Heart right ventricle (tissue), 16 donors: ENCODE measurements at regions not wholly inside any gene's neighbourhood (a gene's known extent, or its start where the extent isn't known, plus 50 kb on each side); places are given as distances from the start of the nearest gene placed in this dataset.

Experiments
- ATAC-seq, 8 donors: fragments of 200-7000 bp; cut with Tn5 transposase; one replicate each; pipeline ENCODE4 v1.9.1; 2020; ENCODE audit warnings: mild to moderate bottlenecking in 8 of 8, moderate library complexity in 8 of 8, moderate number of reproducible peaks in 1 of 8
- DNase-seq, 2 donors: peaks; one replicate each; pipeline ENCODE4 v3.0.0-alpha.2; 2020
- H3K27ac ChIP-seq, 10 donors: fragments of 200-600 bp; sonication (generic) in 2 of 10; one replicate each; pipeline versions ENCODE4 v1.5.0 to v1.8.0; 2020 to 2022; ENCODE audit warnings: mild to moderate bottlenecking in 3 of 10
- H3K27me3 ChIP-seq, 7 donors: fragments of 200-600 bp; one replicate each; pipeline ENCODE4 v1.8.0; 2021 to 2022; ENCODE audit warnings: mild to moderate bottlenecking in 2 of 7
- H3K36me3 ChIP-seq, 9 donors: fragments of 200-600 bp; sonication (generic) in 1 of 9; one replicate each; pipeline versions ENCODE4 v1.5.0 to v1.8.0; 2020 to 2022; ENCODE audit warnings: mild to moderate bottlenecking in 2 of 9
- H3K4me1 ChIP-seq, 9 donors: fragments of 200-600 bp; sonication (generic) in 1 of 9; one replicate each; pipeline versions ENCODE4 v1.5.0 to v1.8.0; 2020 to 2022; ENCODE audit warnings: mild to moderate bottlenecking in 4 of 9
- H3K4me3 ChIP-seq, 10 donors: fragments of 200-600 bp; sonication (generic) in 2 of 10; one replicate each; pipeline versions ENCODE4 v1.5.0 to v1.8.0; 2020 to 2022; ENCODE audit warnings: mild to moderate bottlenecking in 7 of 10, moderate library complexity in 2 of 10
- H3K9me3 ChIP-seq, 11 donors: fragments of 200-600 bp in 10 of 11; sonication (generic) in 2 of 11; one replicate each; pipeline versions ENCODE4 v1.5.0 to v1.8.0; 2013 to 2022; ENCODE audit warnings: mild to moderate bottlenecking in 2 of 11, control low read depth in 1 of 11, moderate library complexity in 1 of 11
- WGBS, 2 donors: extraction: QIAGEN DNeasy Blood & Tissue Kit; methylation state at CpG; one replicate each; pipeline ENCODE4 v1.1.7; 2013; ENCODE audit warnings: inconsistent platforms in 1 of 2; 5-methylcytosine and 5-hydroxymethylcytosine counted together
- intact Hi-C, 10 donors: fragments of 100-400 bp; cut with DNase I; formaldehyde crosslinking; loops; one replicate each; pipeline versions ENCODE4 v1.11.1 to v1.14.2; 2022
- TF ChIP-seq, protein P1 (sequence below), 9 donors: fragments of 200-600 bp; sonication (generic) in 2 of 9; IDR thresholded peaks; one replicate each; pipeline versions ENCODE4 v1.5.0 to v1.8.0; 2021 to 2022; ENCODE audit warnings: antibody characterized with exemption in 9 of 9, mild to moderate bottlenecking in 5 of 9, moderate library complexity in 1 of 9
- donor health status: Arrhythmogenic right ventricular cardiomyopathy.
- donor health status: ischemic (EF 13 %, LVEDD 7.1; RV severe dilation, severe dysfunction).
- donor health status: healthy with polysubstance abuse.
- donor health status: DM: no; HTN: yes; CAD: no.
- donor health status: DM: no; HTN: no; CAD: no.
- donor health status: ischemic (EF 25% LVEDD 6.9; RV normal size, moderate dysfunction).
- donor health status: ischemic (EF 25% LVEDD 5.7; RV mildly dilated, moderate dysfunction).
- donor health status: healthy.
- donor health status: DM: yes; HTN: yes; CAD: no.
- donor health status: Ischemic cardiomyopathy.
- donor health status: ischemic (EF 35%, LVEDD 5.7; RV mildly dilated, moderate dysfunction).
- donor health status: nonischemic (EF 11% LVEDD 7.7; RV severe dilation, severe dysfunction).
- donor health status: DM: yes; HTN: yes; CAD: no.
- donor health status: PGD.
- donor health status: ischemic (EF 29% LVEDD 5.4; RV normal size, mild dysfunction).
- donor health status: nonischemic (EF 23%, LVEDD 6.1; RV moderate dilation, normal function).

DNA sequence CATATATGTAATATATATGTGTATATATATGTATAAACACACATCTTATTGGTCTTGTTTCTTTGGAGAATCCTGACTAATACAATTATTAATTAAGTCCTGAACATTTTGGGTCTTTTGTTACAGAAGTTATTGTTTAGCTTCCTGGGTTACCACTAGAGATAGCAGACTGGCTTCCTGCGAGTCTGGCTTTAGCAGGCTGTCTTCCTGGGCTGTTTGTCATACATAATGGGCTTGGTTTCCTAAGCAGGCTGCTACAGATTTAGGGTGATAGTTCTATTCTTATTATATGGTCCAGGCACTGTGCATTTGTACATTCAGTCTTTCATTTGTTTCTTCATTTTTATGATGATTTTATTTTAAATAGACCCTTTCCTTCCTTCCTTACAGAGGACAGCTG, 312.0 kb upstream of the TMTC4 start:
- no peak for DNase-seq
- Histone ChIP-seq H3K4me1 (no peaks in the 10 kb centered on the region), H3K9me3 (peaks cover 0 to 15% (median 0%) of the 10 kb centered on the region in 11 donors), H3K36me3 (no peaks in the 10 kb centered on the region), H3K27me3 (peaks cover 0 to 8% (median 0%) of the 10 kb centered on the region in 7 donors), H3K4me3 (no peak overlapping the region), H3K27ac (no peak overlapping the region)
- TF ChIP-seq, protein P1, sequence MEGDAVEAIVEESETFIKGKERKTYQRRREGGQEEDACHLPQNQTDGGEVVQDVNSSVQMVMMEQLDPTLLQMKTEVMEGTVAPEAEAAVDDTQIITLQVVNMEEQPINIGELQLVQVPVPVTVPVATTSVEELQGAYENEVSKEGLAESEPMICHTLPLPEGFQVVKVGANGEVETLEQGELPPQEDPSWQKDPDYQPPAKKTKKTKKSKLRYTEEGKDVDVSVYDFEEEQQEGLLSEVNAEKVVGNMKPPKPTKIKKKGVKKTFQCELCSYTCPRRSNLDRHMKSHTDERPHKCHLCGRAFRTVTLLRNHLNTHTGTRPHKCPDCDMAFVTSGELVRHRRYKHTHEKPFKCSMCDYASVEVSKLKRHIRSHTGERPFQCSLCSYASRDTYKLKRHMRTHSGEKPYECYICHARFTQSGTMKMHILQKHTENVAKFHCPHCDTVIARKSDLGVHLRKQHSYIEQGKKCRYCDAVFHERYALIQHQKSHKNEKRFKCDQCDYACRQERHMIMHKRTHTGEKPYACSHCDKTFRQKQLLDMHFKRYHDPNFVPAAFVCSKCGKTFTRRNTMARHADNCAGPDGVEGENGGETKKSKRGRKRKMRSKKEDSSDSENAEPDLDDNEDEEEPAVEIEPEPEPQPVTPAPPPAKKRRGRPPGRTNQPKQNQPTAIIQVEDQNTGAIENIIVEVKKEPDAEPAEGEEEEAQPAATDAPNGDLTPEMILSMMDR (IDR thresholded peaks at IDR 0.05): no peak
- no peak for ATAC-seq
- intact Hi-C loops: loop anchor here in 1 of 10 donors (5.0 kb wide), 1 partner anchor 264 kb away; no protein-coding TSS in a partner anchor
- 29 to 69% methylated on average over 1 of the region's 1 CpG for WGBS, 2 donors

- intact Hi-C loops: no loop called here
- H3K27ac ChIP-seq: no peak overlapping the region
- H3K27me3 ChIP-seq: peaks cover 0 to 8% (median 0%) of the 10 kb centered on the region in 7 donors
- H3K9me3 ChIP-seq: peaks cover 0 to 5% (median 0%) of the 10 kb centered on the region in 11 donors
- H3K4me3 ChIP-seq: no peak overlapping the region
- no peak for DNase-seq
- TF ChIP-seq, protein P1 (IDR thresholded peaks at IDR 0.05): no peak
- H3K4me1 ChIP-seq: no peaks in the 10 kb centered on the region
- 35 to 54% methylated on average over 3 of the region's 3 CpGs for WGBS, 2 donors
- ATAC-seq: no peak
- H3K36me3 ChIP-seq: no peaks in the 10 kb centered on the region
Measured at GRCh38 chr13:100984085-100984705, 309.6 kb upstream of the TMTC4 start.

DNA sequence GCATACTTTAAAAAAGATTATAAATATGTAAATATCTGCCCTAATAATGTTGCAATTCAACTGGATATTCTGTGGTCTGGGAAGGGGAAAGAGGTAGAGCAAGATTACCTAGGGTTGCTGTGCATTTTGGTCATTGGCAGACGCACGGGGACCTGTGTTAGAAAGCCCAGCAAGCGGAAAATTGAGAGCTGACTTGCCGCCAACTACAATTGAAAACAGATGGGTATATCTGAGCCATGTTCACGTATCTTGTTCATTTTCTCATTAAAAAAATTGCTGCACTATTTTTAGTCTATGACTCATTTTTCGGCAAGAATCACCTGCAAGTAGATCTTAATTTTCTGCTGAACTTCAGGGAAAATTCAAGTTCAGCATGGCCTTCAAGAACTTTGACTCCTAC, 308.5 kb upstream of the TMTC4 start:
- ATAC-seq (no peak), DNase-seq (no peak)
- 82 to 84% methylated on average over 6 of the region's 6 CpGs for WGBS, 2 donors
- H3K4me1 ChIP-seq: no peaks in the 10 kb centered on the region
- no peak overlapping the region for H3K27ac ChIP-seq
- H3K27me3 ChIP-seq: peaks cover 0 to 5% (median 0%) of the 10 kb centered on the region in 7 donors
- intact Hi-C loops: no loop called here
- TF ChIP-seq, protein P1 (IDR thresholded peaks at IDR 0.05): no peak
- peaks cover 0 to 5% (median 0%) of the 10 kb centered on the region in 11 donors for H3K9me3 ChIP-seq
- H3K4me3 ChIP-seq: no peak overlapping the region
- H3K36me3 ChIP-seq: no peaks in the 10 kb centered on the region

GRCh38 chr13:100980171-100980570, 305.6 kb upstream of the TMTC4 start:
- TF ChIP-seq, protein P1 (IDR thresholded peaks at IDR 0.05): no peak
- peaks cover 0 to 4% (median 0%) of the 10 kb centered on the region in 7 donors for H3K27me3 ChIP-seq
- intact Hi-C loops: no loop called here
- no peak overlapping the region for H3K27ac ChIP-seq
- no peaks in the 10 kb centered on the region for H3K9me3 ChIP-seq
- no peak for ATAC-seq
- no peaks in the 10 kb centered on the region for H3K4me1 ChIP-seq
- no peak overlapping the region for H3K4me3 ChIP-seq
- H3K36me3 ChIP-seq: no peaks in the 10 kb centered on the region
- DNase-seq: no peak
